NCI-H524 treated with DMSO at 0.1 percent for 48 hours (cell line): ENCODE measurements at regions not wholly inside any gene's neighbourhood (a gene's known extent, or its start where the extent isn't known, plus 50 kb on each side); places are given as distances from the start of the nearest gene placed in this dataset.
"Not testable (repeated sequence)": the region's sequence is repeated elsewhere in the genome, so short reads cannot be mapped to it uniquely, and the experiment has no call there.

ENCODE experiments used
- DNase-seq: peaks from one replicate; lab custom pipeline; 2025; lab: John Stamatoyannopoulos, UW

GRCh38 chr14:51351997-51352396 is 112.0 kb downstream of the TMX1 start:
- no peak for DNase-seq

GRCh38 chr14:51353901-51354300 is 113.9 kb downstream of the TMX1 start:
- no peak for DNase-seq

- no peak for DNase-seq
Measured at GRCh38 chr14:51354846-51355245, 114.8 kb downstream of the TMX1 start.

DNA sequence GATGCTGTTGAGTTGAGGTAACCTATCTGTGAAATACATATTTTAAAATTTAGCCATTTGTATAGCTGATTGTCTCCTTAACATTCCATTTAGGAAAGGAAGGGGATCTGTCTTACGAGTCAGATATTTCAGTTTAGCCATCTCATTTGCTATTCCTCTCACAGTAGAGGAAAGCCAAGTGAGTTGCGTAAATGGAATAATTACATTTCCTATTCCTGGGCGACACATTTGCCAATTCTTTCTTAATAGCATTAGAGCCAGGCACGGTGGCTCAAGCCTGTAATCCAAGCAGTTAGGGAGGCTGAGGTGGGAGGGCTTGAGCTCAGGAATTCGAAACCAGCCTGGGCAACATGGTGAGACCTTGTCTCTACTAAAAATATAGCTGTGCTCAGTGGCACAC is 116.3 kb downstream of the TMX1 start:
- no peak for DNase-seq

- DNase-seq: no peak
Measured at GRCh38 chr14:51357250-51357649, 117.2 kb downstream of the TMX1 start.

GRCh38 chr14:51360592-51360991 is 120.5 kb downstream of the TMX1 start:
- DNase-seq: no peak

- DNase-seq: no peak
Measured at GRCh38 chr14:51365241-51365965, 125.4 kb downstream of the TMX1 start.

DNA sequence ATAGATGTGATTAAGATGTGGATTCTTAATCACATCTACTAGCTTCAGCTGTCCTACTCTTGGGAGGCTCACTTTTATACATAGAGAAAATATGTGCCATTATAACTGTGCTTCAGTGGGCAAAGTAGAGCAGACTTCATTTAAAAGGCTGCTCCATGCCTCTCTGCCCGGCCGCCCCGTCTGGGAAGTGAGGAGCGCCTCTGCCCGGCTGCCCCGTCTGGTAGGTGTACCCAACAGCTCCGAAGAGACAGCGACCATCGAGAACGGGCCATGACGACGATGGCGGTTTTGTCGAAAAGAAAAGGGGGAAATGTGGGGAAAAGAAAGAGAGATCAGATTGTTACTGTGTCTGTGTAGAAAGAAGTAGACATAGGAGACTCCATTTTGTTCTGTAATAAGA is 126.4 kb downstream of the TMX1 start:
- not testable (repeated sequence) for DNase-seq

DNA sequence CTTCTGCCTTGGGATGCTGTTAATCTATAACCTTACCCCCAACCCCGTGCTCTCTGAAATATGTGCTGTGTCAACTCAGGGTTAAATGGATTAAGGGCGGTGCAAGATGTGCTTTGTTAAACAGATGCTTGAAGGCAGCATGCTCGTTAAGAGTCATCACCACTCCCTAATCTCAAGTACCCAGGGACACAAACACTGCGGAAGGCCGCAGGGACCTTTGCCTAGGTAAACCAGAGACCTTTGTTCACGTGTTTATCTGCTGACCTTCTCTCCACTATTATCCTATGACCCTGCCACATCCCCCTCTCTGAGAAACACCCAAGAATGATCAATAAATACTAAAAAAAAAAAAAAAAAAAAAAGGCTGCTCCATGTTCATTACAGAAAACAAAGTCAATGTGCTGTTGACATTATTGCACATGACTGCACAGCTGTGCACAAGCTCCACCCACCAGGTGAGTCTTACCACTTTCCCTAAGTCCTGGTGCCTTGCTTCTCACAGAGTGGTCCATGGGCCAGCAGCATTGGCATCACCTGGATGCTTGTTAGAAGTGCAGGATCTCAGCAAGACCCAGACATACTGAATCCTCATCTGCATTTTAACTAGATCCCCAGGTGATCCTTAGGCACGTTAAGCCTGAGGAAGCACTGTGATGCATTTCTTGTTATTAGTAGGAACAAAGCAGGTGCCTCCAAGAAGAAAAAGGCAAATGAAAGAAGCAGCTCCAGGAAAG is 127.0 kb downstream of the TMX1 start:
- DNase-seq: not testable (repeated sequence)

- DNase-seq: no peak
Measured at GRCh38 chr14:51367600-51367931, 127.5 kb downstream of the TMX1 start.

DNA sequence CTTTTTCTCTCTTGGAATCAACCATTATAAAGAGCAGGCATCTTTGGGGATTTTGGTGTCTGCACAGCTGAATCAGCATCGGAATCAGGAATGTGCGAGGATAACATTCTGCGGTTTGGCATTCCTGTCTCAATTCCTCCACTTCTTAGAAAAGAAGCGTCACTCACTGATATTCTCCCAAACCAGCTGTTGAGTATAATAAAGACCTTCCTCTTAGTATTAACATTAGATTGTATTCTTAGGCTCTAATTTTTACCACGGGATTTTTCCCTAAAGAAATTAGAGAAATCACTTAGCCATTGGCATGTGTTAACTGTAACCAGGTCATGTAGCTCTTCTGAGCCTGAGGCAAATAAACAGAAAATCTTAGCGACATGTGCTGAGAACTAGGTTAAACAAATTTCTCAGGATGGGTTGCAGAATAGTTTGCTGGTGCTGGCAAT is 128.7 kb downstream of the TMX1 start:
- no peak for DNase-seq

- DNase-seq: no peak
Measured at GRCh38 chr14:51369814-51370213, 129.8 kb downstream of the TMX1 start.

DNA sequence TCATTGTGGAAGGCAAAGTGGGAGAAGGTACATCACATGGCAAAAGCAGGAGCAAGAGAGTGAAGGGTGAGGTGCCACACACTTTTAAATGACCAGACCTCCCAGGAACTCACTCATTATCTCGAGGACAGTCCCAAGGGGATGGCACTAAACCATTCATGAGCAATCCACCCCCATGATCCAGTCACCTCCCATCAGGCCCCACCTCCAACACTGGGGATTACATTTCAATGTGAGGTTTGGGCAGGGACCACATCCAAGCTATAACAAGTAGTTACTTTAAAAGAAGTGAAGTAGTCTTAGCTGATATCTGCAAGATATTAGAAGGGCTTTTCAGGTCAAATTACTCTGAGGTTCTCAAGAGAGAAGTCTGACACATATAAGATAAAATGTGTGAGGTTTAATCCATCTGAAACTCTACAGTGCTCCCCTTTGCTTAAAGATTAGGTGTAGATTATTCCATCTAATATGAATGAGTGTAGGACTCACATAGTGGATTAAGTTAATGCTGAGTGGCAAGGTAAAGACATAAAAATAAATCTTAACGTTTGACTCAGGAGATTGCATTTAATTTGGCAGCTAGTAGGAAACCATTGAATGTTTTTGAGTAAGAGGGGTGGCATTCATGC is 130.8 kb downstream of the TMX1 start:
- DNase-seq: no peak

- DNase-seq: not testable (repeated sequence)
Measured at GRCh38 chr14:51377186-51377585, 137.1 kb downstream of the TMX1 start.

GRCh38 chr14:51382506-51382905 is 142.5 kb downstream of the TMX1 start:
- DNase-seq: peak; percentile 99

GRCh38 chr14:51386411-51386810 is 146.4 kb downstream of the TMX1 start:
- DNase-seq: no peak

DNA sequence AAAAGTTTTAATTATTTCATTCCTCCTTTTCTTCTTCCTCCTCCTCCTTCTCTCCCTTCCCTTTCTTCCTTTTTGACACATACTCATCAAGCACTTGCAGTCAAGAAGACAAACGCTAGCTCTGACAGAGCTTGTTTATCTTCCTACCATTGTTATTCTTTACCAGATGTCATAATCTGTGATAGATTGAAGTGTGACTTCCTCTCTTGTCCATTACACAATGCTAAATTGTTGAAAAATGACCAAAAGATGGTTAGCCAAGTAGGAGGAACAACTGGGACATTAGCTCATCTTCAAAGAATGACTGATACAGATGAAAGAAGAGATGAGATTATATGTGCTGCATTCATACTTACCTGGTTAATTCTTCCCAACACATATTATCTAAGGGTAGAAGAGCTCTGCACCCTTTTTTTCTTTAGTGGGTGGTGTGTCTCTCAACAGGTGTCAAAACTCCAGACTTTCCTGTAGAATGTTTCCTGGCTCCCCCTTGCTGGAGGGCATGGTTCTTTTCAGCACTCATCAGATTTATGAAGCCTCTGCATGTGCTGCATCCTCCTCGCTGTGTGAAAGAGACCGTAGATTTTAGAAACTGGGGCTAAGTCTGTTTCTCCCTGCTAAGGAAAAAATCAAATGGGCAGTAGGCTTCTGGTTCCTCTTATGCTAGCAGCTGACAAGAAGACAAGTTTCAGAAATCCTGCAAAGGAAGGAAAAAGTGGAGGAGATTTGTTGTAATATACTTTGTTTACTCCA is 147.1 kb downstream of the TMX1 start:
- no peak for DNase-seq

DNA sequence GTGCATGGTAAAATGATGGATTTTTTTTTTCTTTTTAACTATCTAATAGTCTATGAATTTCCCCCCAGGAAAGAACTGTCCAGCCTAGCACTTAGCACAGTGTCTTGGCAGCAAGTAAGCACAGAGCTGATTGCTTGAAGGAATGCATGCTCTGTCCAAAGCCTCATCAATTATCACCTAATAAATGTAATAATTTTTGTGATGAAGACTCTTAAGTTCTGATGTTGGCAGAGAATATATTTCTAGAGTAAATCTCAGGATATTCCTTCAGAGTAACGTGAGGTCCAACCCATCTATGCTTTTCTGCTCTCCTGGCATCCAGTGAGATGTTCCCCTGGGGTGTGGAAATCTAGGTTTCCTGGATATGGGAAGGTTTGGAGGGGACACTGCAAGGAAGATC is 152.4 kb downstream of the TMX1 start:
- DNase-seq: no peak

DNA sequence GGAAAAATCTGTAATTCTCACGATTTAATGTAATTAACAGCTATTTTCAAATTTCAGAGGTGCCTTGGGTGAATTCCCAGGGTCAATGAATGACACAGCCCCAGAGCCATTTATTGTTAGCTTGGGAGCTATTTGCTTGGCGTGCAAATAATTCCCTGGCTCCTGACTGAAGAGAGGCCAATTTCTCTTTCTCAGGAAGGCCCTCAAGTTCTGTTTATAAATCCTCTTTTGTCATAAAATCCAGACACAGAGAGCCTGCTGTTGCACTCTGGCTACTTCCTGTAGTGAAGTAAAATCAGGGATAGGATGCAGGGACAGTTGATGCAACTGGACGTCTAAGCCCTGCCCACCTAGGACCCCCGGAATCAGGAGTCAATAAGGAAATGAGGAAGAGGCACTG is 154.3 kb downstream of the TMX1 start:
- no peak for DNase-seq

DNA sequence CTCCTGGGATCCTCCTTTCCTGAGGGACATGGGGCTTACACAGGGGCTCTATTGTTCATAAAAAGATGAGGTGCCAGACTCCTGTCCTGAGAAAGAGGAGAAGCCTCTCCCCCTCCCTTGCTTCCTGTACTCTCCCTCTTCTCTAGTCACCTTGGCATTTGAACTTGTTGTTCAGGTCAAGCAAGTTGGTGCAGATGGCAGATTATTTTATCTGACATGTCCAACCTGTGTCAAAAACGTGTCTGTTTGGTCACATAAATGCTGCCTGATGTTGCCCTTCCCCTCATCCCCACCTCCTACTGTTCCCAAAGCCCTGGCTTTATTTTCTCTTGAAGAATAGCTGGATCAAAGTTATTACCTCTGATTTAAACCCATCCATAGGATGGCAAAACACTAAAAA is 154.8 kb downstream of the TMX1 start:
- DNase-seq: peak; percentile 24

DNA sequence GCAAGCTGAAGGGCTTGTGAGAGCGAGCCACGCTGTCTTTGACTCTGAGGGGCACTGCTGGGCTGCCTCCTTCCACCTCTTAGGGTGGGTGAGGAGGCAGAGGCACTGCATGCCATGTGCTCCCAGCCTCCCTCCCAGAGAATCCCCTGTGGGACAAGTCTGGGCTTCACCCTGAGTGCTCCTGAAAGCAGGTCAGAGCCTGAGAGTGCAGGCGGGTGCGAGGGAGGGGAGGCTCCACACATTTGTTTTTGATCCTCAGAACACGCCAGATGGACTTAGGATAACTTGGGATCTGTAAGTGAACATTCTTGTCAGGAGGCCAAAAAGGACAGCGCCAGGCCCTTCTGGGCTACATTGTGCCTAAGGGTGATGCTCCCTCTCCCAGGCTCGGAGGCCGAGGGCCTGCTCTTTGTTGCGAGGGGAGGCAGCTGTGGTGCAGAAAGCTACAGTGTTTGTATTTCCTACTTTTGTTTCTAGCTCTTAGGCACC is 155.4 kb downstream of the TMX1 start:
- DNase-seq: peak; percentile 100

- DNase-seq: peak; percentile 92
Measured at GRCh38 chr14:51396222-51396815, 156.3 kb downstream of the TMX1 start.
